ENCODE measurements at regions not wholly inside any gene's neighbourhood (a gene's known extent, or its start where the extent isn't known, plus 50 kb on each side); places are given as distances from the start of the nearest gene placed in this dataset.

- TF ChIP-seq MYC (IDR thresholded peaks at IDR 0.05; ENCODE audit: low read depth, low read length) (no peak), CTCF (IDR thresholded peaks at IDR 0.05; ENCODE audit: low read depth, low read length) (no peak)
Measured at GRCh38 chr5:41661254-41661653, 150.9 kb upstream of the PLCXD3 start.
